BLaER1 treated with 17β-estradiol and CSF1 and Interleukin-3, amounts not matched to agents 10 nM and 100 nM (cell line): ENCODE measurements at regions not wholly inside any gene's neighbourhood (a gene's known extent, or its start where the extent isn't known, plus 50 kb on each side); places are given as distances from the start of the nearest gene placed in this dataset.

Experiments used
- H3K27ac ChIP-seq, 11 experiments: shearing (Covaris generic); formaldehyde crosslinking; 2 replicates each; pipeline ENCODE4 v1.8.1; 2022
- H3K27me3 ChIP-seq, 11 experiments: shearing (Covaris generic); formaldehyde crosslinking; 2 replicates each; pipeline ENCODE4 v1.8.1; 2022
- H3K36me3 ChIP-seq, 11 experiments: shearing (Covaris generic); formaldehyde crosslinking; 2 replicates each; pipeline ENCODE4 v1.8.1; 2022
- H3K4me1 ChIP-seq, 10 experiments: shearing (Covaris generic); formaldehyde crosslinking; 2 replicates each; pipeline ENCODE4 v1.8.1; 2022
- H3K4me2 ChIP-seq, 11 experiments: shearing (Covaris generic); formaldehyde crosslinking; 2 replicates each; pipeline ENCODE4 v1.8.1; 2022
- H3K4me3 ChIP-seq, 10 experiments: shearing (Covaris generic); formaldehyde crosslinking; 2 replicates each; pipeline ENCODE4 v1.8.1; 2022
- H3K9ac ChIP-seq, 11 experiments: shearing (Covaris generic); formaldehyde crosslinking; 2 replicates each; pipeline ENCODE4 v1.8.1; 2022
- H3K9me3 ChIP-seq, 11 experiments: shearing (Covaris generic); formaldehyde crosslinking; replicated peaks in 1 of 11; 2 replicates each; pipeline ENCODE4 v1.8.1; 2022
- H4K20me1 ChIP-seq, 11 experiments: shearing (Covaris generic); formaldehyde crosslinking; 2 replicates each; pipeline ENCODE4 v1.8.1; 2022
- Cebpa-rat ChIP-seq, 11 experiments: shearing (Covaris generic); IDR thresholded peaks; 2 replicates each; pipeline ENCODE4 v1.8.1; 2022

- no peak; a peak in 1 of 22 replicates for TF ChIP-seq Cebpa-rat (IDR thresholded peaks at IDR 0.05)
- no peaks in the 10 kb centered on the region for H3K36me3 ChIP-seq
- no peaks in the 10 kb centered on the region for H4K20me1 ChIP-seq
- no peaks in the 10 kb centered on the region for H3K9me3 ChIP-seq
- H3K27me3 ChIP-seq: no peaks in the 10 kb centered on the region
- H3K27ac ChIP-seq: no peak overlapping the region
- H3K4me1 ChIP-seq: peaks cover 0 to under 1% (median 0%) of the 10 kb centered on the region in 10 experiments; a peak in 1 of 20 replicates
- no peak overlapping the region for H3K4me3 ChIP-seq
- H3K4me2 ChIP-seq: no peak overlapping the region
- H3K9ac ChIP-seq: no peak overlapping the region
Observed at GRCh38 chr16:64475627-64476351, 646.1 kb downstream of the CDH11 start.

- H4K20me1 ChIP-seq: no peaks in the 10 kb centered on the region
- no peaks in the 10 kb centered on the region for H3K36me3 ChIP-seq
- no peak for TF ChIP-seq Cebpa-rat (IDR thresholded peaks at IDR 0.05)
Observed at GRCh38 chr16:64470916-64471315, 650.9 kb downstream of the CDH11 start.

GRCh38 chr16:64469906-64470702 lies 651.8 kb downstream of the CDH11 start:
- H3K27ac ChIP-seq: peak overlapping the region in 1 of 11 experiments; percentile 40; a peak in 1 of 22 replicates
- TF ChIP-seq Cebpa-rat (IDR thresholded peaks at IDR 0.05): no peak
- H4K20me1 ChIP-seq: no peaks in the 10 kb centered on the region
- H3K4me2 ChIP-seq: peak overlapping the region in 2 of 11 experiments; percentile 35 to 59; a peak in 3 of 22 replicates
- peaks cover 0 to 9% (median 4%) of the 10 kb centered on the region in 11 experiments; a peak in 2 of 22 replicates for H3K9me3 ChIP-seq
- no peaks in the 10 kb centered on the region for H3K27me3 ChIP-seq
- H3K4me1 ChIP-seq: peaks cover 0 to 14% (median 0%) of the 10 kb centered on the region in 10 experiments; a peak in 4 of 20 replicates
- H3K4me3 ChIP-seq: no peak overlapping the region
- H3K9ac ChIP-seq: no peak overlapping the region
- H3K36me3 ChIP-seq: no peaks in the 10 kb centered on the region

More at GRCh38 chr16:64470916-64471315, 650.9 kb downstream of the CDH11 start:
- Histone ChIP-seq H3K4me1 (peaks cover 0 to 14% (median 0%) of the 10 kb centered on the region in 10 experiments; a peak in 4 of 20 replicates), H3K9ac (no peak overlapping the region), H3K4me2 (no peak overlapping the region), H3K4me3 (no peak overlapping the region), H3K9me3 (peaks cover 0 to 5% (median 3%) of the 10 kb centered on the region in 11 experiments; a peak in 2 of 22 replicates), H3K27me3 (no peaks in the 10 kb centered on the region), H3K27ac (no peak overlapping the region)

- Histone ChIP-seq H3K4me3 (no peak overlapping the region), H4K20me1 (no peaks in the 10 kb centered on the region), H3K9me3 (peaks cover 0 to 9% (median 4%) of the 10 kb centered on the region in 11 experiments; a peak in 2 of 22 replicates), H3K27me3 (no peaks in the 10 kb centered on the region), H3K27ac (0 out of 22 replicates have a peak overlapping the region, but pooled peaks of 1 of the 11 experiments have one; percentile 40), H3K36me3 (no peaks in the 10 kb centered on the region), H3K9ac (no peak overlapping the region), H3K4me2 (no peak overlapping the region), H3K4me1 (peaks cover 0 to 14% (median 0%) of the 10 kb centered on the region in 10 experiments; a peak in 4 of 20 replicates)
- no peak for TF ChIP-seq Cebpa-rat (IDR thresholded peaks at IDR 0.05)
Observed at GRCh38 chr16:64469351-64469750, 652.5 kb downstream of the CDH11 start.

GRCh38 chr16:64468515-64469090 lies 653.3 kb downstream of the CDH11 start:
- Histone ChIP-seq H3K27me3 (no peaks in the 10 kb centered on the region), H3K4me1 (peaks cover 0 to 14% (median 0%) of the 10 kb centered on the region in 10 experiments; a peak in 4 of 20 replicates), H3K4me3 (no peak overlapping the region), H3K4me2 (no peak overlapping the region), H3K9ac (no peak overlapping the region), H3K27ac (no peak overlapping the region), H3K9me3 (peaks cover 0 to 9% (median 4%) of the 10 kb centered on the region in 11 experiments; a peak in 2 of 22 replicates), H4K20me1 (no peaks in the 10 kb centered on the region), H3K36me3 (no peaks in the 10 kb centered on the region)
- no peak for TF ChIP-seq Cebpa-rat (IDR thresholded peaks at IDR 0.05)

- Histone ChIP-seq H3K36me3 (no peaks in the 10 kb centered on the region), H3K27me3 (no peaks in the 10 kb centered on the region), H4K20me1 (no peaks in the 10 kb centered on the region), H3K9ac (no peak overlapping the region), H3K4me1 (no peaks in the 10 kb centered on the region), H3K27ac (no peak overlapping the region), H3K9me3 (no peaks in the 10 kb centered on the region), H3K4me3 (no peak overlapping the region), H3K4me2 (no peak overlapping the region)
- no peak for TF ChIP-seq Cebpa-rat (IDR thresholded peaks at IDR 0.05)
Observed at GRCh38 chr16:64459821-64460220, 662.0 kb downstream of the CDH11 start.

- Histone ChIP-seq H3K4me3 (no peak overlapping the region), H3K9me3 (no peaks in the 10 kb centered on the region), H3K4me1 (no peaks in the 10 kb centered on the region), H3K36me3 (no peaks in the 10 kb centered on the region), H3K27me3 (no peaks in the 10 kb centered on the region), H3K4me2 (no peak overlapping the region), H3K9ac (no peak overlapping the region), H3K27ac (no peak overlapping the region), H4K20me1 (no peaks in the 10 kb centered on the region)
- no peak for TF ChIP-seq Cebpa-rat (IDR thresholded peaks at IDR 0.05)
Observed at GRCh38 chr16:64459402-64459801, 662.5 kb downstream of the CDH11 start.

GRCh38 chr16:64455275-64455674 lies 666.6 kb downstream of the CDH11 start:
- no peak overlapping the region for H3K27ac ChIP-seq
- H3K9me3 ChIP-seq: no peaks in the 10 kb centered on the region
- H3K4me2 ChIP-seq: no peak overlapping the region
- H3K4me3 ChIP-seq: no peak overlapping the region
- TF ChIP-seq Cebpa-rat (IDR thresholded peaks at IDR 0.05): no peak
- no peaks in the 10 kb centered on the region for H4K20me1 ChIP-seq
- peaks cover 0 to 11% (median 0%) of the 10 kb centered on the region in 10 experiments; a peak in 2 of 20 replicates for H3K4me1 ChIP-seq
- H3K36me3 ChIP-seq: no peaks in the 10 kb centered on the region
- H3K27me3 ChIP-seq: no peaks in the 10 kb centered on the region
- no peak overlapping the region for H3K9ac ChIP-seq

- TF ChIP-seq Cebpa-rat (IDR thresholded peaks at IDR 0.05): no peak
- Histone ChIP-seq H3K27ac (no peak overlapping the region), H4K20me1 (no peaks in the 10 kb centered on the region), H3K9ac (no peak overlapping the region), H3K4me2 (no peak overlapping the region), H3K27me3 (no peaks in the 10 kb centered on the region), H3K9me3 (no peaks in the 10 kb centered on the region), H3K36me3 (no peaks in the 10 kb centered on the region), H3K4me1 (peaks cover 0 to 11% (median 0%) of the 10 kb centered on the region in 10 experiments; a peak in 2 of 20 replicates), H3K4me3 (no peak overlapping the region)
Observed at GRCh38 chr16:64453646-64454045, 668.2 kb downstream of the CDH11 start.
